GM20431 (cell line): ENCODE measurements at regions not wholly inside any gene's neighbourhood (a gene's known extent, or its start where the extent isn't known, plus 50 kb on each side); places are given as distances from the start of the nearest gene placed in this dataset.
"Not testable (repeated sequence)": the region's sequence is repeated elsewhere in the genome, so short reads cannot be mapped to it uniquely, and the experiment has no call there.

Experiments used
- in situ Hi-C: fragments of 300-500 bp; cut with MseI, MboI; formaldehyde crosslinking; loops from one replicate; pipeline ENCODE4 v1.15.0; 2020; ENCODE audit warnings: low sequenced_read_pairs; ENCODE audit not compliant: unreplicated experiment

GRCh38 chr11:25602149-25602548 lies 729.8 kb upstream of the ANO3 start:
- in situ Hi-C loops = no loop called here

DNA sequence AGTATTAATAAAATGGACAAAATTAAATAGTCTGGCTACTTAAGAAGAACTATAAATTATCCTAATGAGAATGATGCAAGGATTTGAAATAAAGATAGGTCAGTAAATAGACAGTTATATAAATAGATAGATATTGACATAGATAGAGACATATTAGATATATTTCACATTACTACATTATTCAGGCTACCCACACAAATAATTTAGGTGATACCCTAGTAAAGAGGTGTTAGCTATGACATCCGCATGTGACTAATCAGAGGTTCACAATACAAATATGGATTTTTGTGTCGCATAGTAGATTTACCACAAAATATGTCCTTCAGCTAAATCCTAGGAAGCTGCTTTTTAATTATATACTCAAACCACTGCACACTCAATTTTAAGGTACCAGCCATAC lies 729.0 kb upstream of the ANO3 start:
- in situ Hi-C loops = no loop called here

- in situ Hi-C loops = no loop called here
Measured at GRCh38 chr11:25612806-25613205, 719.1 kb upstream of the ANO3 start.

DNA sequence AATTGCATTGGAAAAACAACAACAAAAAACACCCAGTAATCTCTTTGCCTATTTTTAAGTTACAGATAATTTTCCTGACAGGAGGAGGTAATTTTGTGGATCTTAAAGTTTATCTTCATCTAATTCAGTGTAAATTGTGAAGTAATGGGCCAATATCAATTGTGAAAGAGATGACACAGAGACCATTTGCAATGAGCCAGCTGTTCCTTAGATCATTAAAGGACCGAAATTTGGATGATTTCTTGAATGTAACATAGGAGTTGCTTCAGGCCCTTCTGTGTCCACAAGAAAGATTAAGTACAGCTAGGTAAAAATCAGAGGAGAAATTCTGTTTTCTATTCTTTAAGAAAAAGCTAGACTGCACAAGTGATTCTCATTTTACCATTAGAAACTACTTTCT lies 718.5 kb upstream of the ANO3 start:
- in situ Hi-C loops = no loop called here

- in situ Hi-C loops = no loop called here
Measured at GRCh38 chr11:25613865-25614264, 718.1 kb upstream of the ANO3 start.

- in situ Hi-C loops = no loop called here
Measured at GRCh38 chr11:25615069-25615468, 716.9 kb upstream of the ANO3 start.

DNA sequence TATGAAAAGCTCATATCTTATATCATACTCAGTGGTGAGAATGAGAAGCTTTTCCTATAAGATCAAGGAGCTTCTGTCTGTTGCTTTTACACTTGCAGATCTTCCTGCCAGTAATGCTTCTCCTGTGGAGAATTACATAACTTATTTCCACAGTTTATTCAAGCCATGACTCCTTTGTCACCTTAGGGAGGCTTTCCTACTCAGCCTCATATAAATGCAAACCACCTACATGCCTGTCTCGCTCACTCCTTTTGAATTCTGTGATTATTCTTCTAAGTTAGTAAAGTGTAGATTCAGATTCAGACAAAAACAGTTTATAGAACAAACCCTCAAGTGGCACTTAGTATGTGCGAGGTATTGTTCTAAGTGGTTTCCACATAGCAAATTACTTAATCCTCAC lies 716.1 kb upstream of the ANO3 start:
- in situ Hi-C loops = no loop called here

- in situ Hi-C loops = no loop called here
Measured at GRCh38 chr11:25625094-25625493, 706.8 kb upstream of the ANO3 start.

GRCh38 chr11:25628030-25628429 lies 703.9 kb upstream of the ANO3 start:
- in situ Hi-C loops = no loop called here

DNA sequence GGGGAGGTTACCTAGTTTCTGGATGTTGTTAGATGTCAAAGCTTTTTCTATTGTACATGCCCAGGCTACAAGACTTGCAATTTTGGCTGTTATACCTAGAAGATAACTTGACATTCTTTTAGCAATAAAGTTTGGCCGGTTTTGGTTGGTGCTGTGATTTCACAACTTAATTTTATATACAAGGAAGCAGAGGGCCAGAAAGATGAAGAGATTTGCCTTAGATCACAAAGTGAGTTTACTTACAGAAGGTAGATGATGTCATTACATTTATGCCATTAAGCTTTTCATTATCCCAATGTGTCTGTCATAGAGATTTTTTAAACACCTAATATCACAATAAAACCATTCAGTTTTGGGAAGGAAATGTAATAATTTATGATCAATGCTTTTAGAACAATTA lies 698.7 kb upstream of the ANO3 start:
- in situ Hi-C loops = no loop called here

GRCh38 chr11:25649220-25649619 lies 682.7 kb upstream of the ANO3 start:
- in situ Hi-C loops = not testable (repeated sequence)

GRCh38 chr11:25650319-25650718 lies 681.6 kb upstream of the ANO3 start:
- in situ Hi-C loops = no loop called here

- in situ Hi-C loops = no loop called here
Measured at GRCh38 chr11:25655636-25656035, 676.3 kb upstream of the ANO3 start.

DNA sequence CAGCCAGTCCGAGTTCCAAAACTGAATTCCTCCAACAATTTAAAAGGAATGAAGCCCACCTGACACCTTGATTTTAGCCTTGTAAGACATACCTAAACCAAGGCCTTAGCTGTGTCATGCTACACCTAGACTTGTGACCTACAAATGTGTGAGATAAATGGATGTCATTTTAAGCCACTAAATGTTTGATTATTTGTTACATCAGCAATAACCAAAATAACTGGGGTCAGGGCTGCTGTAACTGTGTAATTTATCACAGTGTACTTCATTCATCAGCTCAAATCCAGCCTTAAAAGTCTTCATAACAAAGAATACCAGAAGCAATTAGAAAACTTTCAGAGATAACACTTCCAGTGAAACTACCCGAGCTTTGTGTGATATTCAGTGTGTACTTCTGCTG lies 673.0 kb upstream of the ANO3 start:
- in situ Hi-C loops = no loop called here

DNA sequence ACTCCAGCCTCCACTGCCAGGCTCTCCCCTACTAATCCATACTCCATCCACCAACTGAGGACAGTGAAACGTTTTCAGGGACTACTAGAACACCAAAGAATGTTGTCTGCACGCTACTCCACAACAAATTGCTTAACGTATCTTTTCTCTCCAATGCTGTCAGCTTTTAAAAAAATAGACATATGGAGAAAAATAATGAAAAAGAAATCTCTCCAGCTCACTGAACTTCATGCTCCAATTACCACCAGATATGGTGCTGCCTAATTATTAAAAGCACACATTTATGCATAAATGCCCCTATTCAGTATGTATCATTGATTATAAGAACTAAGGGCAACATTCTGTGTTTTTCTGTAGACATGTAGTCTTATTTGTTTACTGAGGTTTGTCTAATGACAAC lies 672.2 kb upstream of the ANO3 start:
- in situ Hi-C loops = no loop called here

- in situ Hi-C loops = no loop called here
Measured at GRCh38 chr11:25667871-25668270, 664.1 kb upstream of the ANO3 start.

GRCh38 chr11:25691959-25692358 lies 640.0 kb upstream of the ANO3 start:
- in situ Hi-C loops = no loop called here

- in situ Hi-C loops = no loop called here
Measured at GRCh38 chr11:25702417-25702816, 629.5 kb upstream of the ANO3 start.

- in situ Hi-C loops = no loop called here
Measured at GRCh38 chr11:25710975-25711374, 621.0 kb upstream of the ANO3 start.

- in situ Hi-C loops = no loop called here
Measured at GRCh38 chr11:25727944-25728343, 604.0 kb upstream of the ANO3 start.

DNA sequence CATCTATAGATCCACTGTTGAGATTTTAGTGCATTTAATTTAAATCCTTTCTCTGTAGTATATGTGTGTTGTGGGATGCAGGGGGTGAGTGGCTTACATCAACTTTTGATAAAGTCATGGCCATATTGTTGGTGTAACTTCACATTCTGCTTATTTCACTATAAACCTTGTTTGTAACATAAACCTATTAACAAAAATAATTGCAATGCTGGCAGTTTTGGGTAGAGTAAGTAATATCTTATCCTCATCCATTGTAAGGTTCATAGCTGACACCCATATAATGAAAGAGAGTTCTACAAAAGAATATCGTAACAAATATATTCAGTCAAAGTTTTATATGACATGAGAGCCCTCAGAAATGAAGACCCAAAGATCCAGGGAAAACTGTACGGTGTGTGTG lies 601.7 kb upstream of the ANO3 start:
- in situ Hi-C loops = no loop called here

- in situ Hi-C loops = no loop called here
Measured at GRCh38 chr11:25733777-25734176, 598.2 kb upstream of the ANO3 start.

DNA sequence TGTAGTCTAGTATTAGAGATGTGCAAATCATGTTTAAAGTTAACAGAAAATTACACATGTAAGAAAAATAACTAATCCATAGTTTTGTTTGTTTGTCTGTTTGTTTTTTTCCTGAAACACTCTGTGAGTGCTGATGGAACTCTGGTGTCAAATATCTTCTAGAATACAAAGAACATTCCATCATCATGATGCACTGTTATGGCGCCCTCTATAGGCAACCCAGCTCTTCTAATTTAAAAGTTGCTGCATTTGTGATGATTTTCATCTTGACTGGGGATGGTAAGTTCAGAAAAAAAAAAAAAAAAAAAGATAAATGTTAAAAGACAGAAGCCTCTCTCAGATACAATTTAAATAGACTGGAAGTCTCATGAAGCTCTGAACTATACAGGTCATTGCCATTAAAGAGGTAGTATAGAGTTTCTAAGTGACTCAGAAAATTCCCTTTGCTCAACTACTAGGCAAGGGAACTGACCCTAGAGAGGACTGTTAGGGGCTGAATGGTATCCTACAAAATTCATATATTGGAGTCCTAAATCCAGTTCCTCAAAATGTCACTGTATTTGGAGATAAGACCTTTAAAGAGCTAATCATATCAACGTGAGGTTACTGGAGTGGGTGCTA lies 597.2 kb upstream of the ANO3 start:
- in situ Hi-C loops = no loop called here
